GM21447 (cell line): ENCODE measurements at regions not wholly inside any gene's neighbourhood (a gene's known extent, or its start where the extent isn't known, plus 50 kb on each side); places are given as distances from the start of the nearest gene placed in this dataset.
"Not testable (repeated sequence)": the region's sequence is repeated elsewhere in the genome, so short reads cannot be mapped to it uniquely, and the experiment has no call there.

Experiments
- ATAC-seq: cut with Tn5 transposase; IDR thresholded peaks from one replicate; pipeline ENCODE4 v1.9.1; 2021; ENCODE audit not compliant: unreplicated experiment

GRCh38 chr7:65069476-65069875 is 63.0 kb upstream of the ERV3-1 start:
- not testable (repeated sequence) for ATAC-seq

- not testable (repeated sequence) for ATAC-seq
Measured at GRCh38 chr7:65062566-65062965, 56.1 kb upstream of the ERV3-1 start.

GRCh38 chr7:65059247-65059646 is 52.8 kb upstream of the ERV3-1 start:
- not testable (repeated sequence) for ATAC-seq
